ENCODE measurements at regions not wholly inside any gene's neighbourhood (a gene's known extent, or its start where the extent isn't known, plus 50 kb on each side); places are given as distances from the start of the nearest gene placed in this dataset.

DNA sequence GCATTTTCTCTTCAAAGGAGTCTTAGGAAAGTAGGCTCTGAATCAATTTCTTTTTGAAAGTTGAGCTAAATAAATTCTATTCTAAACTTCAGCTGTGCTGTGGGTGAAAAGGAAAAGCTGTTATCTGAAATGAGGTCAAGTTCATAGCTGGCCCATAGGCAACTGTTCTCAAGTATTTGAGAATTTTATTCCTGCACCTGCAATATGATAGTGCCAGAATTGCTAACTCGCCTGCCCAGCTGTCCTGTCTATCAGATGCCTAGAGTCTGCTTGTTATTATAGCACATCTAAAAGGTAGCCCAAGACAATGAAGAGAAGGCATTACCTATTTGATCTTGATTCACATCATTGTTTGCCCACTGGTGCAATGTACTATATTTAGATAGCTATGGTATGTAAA lies 798.7 kb downstream of the DIPK2A start:
- TF ChIP-seq YY1 (IDR thresholded peaks at IDR 0.05; ENCODE audit: insufficient read depth, insufficient read length): no peak
- no peak for TF ChIP-seq SUZ12 (IDR thresholded peaks at IDR 0.05; ENCODE audit: extremely low read depth, insufficient read depth, insufficient read length)

Data from NT2/D1 (cell line).